ENCODE measurements at regions not wholly inside any gene's neighbourhood (a gene's known extent, or its start where the extent isn't known, plus 50 kb on each side); places are given as distances from the start of the nearest gene placed in this dataset.

- peaks cover 64% of the 10 kb centered on the region for H3K4me1 Mint-ChIP-seq
- H3K36me3 Mint-ChIP-seq = no peaks in the 10 kb centered on the region
- POLR2A ChIA-PET = no interaction called here
- H3K27ac Mint-ChIP-seq = peak overlapping the region; percentile 65
- DNase-seq (ENCODE audit: low spot score) = no peak
- ATAC-seq = no peak
- no peaks in the 10 kb centered on the region for H3K9me3 Mint-ChIP-seq
- TF ChIP-seq TCF7 (CRISPR knock-in tag; IDR thresholded peaks at IDR 0.05; ENCODE audit: low read depth) = no peak
- no peak for TF ChIP-seq ZNF219 (CRISPR knock-in tag; IDR thresholded peaks at IDR 0.05; ENCODE audit: borderline replicate concordance)
- no peak for TF ChIP-seq RORB (CRISPR knock-in tag; IDR thresholded peaks at IDR 0.05)
- TF ChIP-seq ZNF263 (CRISPR knock-in tag; IDR thresholded peaks at IDR 0.05; ENCODE audit: low read depth) = no peak
- no peak for TF ChIP-seq ELF4 (CRISPR knock-in tag; IDR thresholded peaks at IDR 0.05; ENCODE audit: low read depth)
- TF ChIP-seq ZNF423 (CRISPR knock-in tag; IDR thresholded peaks at IDR 0.05) = no peak
- no peak for TF ChIP-seq PRDM15 (CRISPR knock-in tag; IDR thresholded peaks at IDR 0.05)
- no peak overlapping the region for H3K4me3 Mint-ChIP-seq
- H3K27me3 Mint-ChIP-seq (ENCODE audit: low read depth) = peaks cover 4% of the 10 kb centered on the region; the same call in 1 of the 2 replicates
- CTCF ChIA-PET = interaction anchor here (0.7 to 3.5 kb wide), 11 partner anchors 8 to 1410 kb away, joined by 3 to 17 read pairs (median 5); a partner anchor contains a TSS
These were observed 234.6 kb downstream of the HAUS1 start for GRCh38 chr18:46338766-46339165.

GRCh38 chr18:46340716-46341115, 236.5 kb downstream of the HAUS1 start:
- ChIA-PET CTCF (interaction anchor here (1.1 to 1.6 kb wide), 2 partner anchors 52 to 59 kb away, joined by 3 to 5 read pairs; no protein-coding TSS in a partner anchor), POLR2A (no interaction called here)
- H3K27me3 Mint-ChIP-seq (ENCODE audit: low read depth) = no peaks in the 10 kb centered on the region
- no peaks in the 10 kb centered on the region for H3K9me3 Mint-ChIP-seq
- ATAC-seq = no peak
- no peak for DNase-seq (ENCODE audit: low spot score)
- peaks cover 75% of the 10 kb centered on the region for H3K4me1 Mint-ChIP-seq
- no peaks in the 10 kb centered on the region for H3K36me3 Mint-ChIP-seq
- TF ChIP-seq E2F1 (CRISPR knock-in tag; IDR thresholded peaks at IDR 0.05) (no peak), ZNF416 (CRISPR knock-in tag; IDR thresholded peaks at IDR 0.05) (no peak), PRRX2 (CRISPR knock-in tag; IDR thresholded peaks at IDR 0.05) (no peak), OVOL2 (CRISPR knock-in tag; IDR thresholded peaks at IDR 0.05; ENCODE audit: borderline replicate concordance) (no peak), TCF7 (CRISPR knock-in tag; IDR thresholded peaks at IDR 0.05; ENCODE audit: low read depth) (no peak), ELF4 (CRISPR knock-in tag; IDR thresholded peaks at IDR 0.05; ENCODE audit: low read depth) (no peak), RELA (CRISPR knock-in tag; IDR thresholded peaks at IDR 0.05; ENCODE audit: borderline replicate concordance) (no peak), TP53 (CRISPR knock-in tag; IDR thresholded peaks at IDR 0.05) (no peak), FOXJ3 (CRISPR knock-in tag; IDR thresholded peaks at IDR 0.05; ENCODE audit: borderline replicate concordance) (no peak), ZNF512 (CRISPR knock-in tag; IDR thresholded peaks at IDR 0.05; ENCODE audit: borderline replicate concordance) (no peak)
- TF ChIP-seq, protein P1, sequence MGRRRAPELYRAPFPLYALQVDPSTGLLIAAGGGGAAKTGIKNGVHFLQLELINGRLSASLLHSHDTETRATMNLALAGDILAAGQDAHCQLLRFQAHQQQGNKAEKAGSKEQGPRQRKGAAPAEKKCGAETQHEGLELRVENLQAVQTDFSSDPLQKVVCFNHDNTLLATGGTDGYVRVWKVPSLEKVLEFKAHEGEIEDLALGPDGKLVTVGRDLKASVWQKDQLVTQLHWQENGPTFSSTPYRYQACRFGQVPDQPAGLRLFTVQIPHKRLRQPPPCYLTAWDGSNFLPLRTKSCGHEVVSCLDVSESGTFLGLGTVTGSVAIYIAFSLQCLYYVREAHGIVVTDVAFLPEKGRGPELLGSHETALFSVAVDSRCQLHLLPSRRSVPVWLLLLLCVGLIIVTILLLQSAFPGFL (CRISPR knock-in tag; IDR thresholded peaks at IDR 0.05; ENCODE audit: borderline replicate concordance) = no peak
- TF ChIP-seq, protein P2, sequence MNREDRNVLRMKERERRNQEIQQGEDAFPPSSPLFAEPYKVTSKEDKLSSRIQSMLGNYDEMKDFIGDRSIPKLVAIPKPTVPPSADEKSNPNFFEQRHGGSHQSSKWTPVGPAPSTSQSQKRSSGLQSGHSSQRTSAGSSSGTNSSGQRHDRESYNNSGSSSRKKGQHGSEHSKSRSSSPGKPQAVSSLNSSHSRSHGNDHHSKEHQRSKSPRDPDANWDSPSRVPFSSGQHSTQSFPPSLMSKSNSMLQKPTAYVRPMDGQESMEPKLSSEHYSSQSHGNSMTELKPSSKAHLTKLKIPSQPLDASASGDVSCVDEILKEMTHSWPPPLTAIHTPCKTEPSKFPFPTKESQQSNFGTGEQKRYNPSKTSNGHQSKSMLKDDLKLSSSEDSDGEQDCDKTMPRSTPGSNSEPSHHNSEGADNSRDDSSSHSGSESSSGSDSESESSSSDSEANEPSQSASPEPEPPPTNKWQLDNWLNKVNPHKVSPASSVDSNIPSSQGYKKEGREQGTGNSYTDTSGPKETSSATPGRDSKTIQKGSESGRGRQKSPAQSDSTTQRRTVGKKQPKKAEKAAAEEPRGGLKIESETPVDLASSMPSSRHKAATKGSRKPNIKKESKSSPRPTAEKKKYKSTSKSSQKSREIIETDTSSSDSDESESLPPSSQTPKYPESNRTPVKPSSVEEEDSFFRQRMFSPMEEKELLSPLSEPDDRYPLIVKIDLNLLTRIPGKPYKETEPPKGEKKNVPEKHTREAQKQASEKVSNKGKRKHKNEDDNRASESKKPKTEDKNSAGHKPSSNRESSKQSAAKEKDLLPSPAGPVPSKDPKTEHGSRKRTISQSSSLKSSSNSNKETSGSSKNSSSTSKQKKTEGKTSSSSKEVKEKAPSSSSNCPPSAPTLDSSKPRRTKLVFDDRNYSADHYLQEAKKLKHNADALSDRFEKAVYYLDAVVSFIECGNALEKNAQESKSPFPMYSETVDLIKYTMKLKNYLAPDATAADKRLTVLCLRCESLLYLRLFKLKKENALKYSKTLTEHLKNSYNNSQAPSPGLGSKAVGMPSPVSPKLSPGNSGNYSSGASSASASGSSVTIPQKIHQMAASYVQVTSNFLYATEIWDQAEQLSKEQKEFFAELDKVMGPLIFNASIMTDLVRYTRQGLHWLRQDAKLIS (CRISPR knock-in tag; IDR thresholded peaks at IDR 0.05; ENCODE audit: borderline replicate concordance) = no peak
- TF ChIP-seq, protein P3, sequence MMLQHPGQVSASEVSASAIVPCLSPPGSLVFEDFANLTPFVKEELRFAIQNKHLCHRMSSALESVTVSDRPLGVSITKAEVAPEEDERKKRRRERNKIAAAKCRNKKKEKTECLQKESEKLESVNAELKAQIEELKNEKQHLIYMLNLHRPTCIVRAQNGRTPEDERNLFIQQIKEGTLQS (CRISPR knock-in tag; conservative IDR thresholded peaks at IDR 0.05) = no peak
- peak overlapping the region; percentile 38; the same call in 1 of the 2 replicates for H3K27ac Mint-ChIP-seq
- H3K4me3 Mint-ChIP-seq = no peak overlapping the region
